ENCODE measurements at regions not wholly inside any gene's neighbourhood (a gene's known extent, or its start where the extent isn't known, plus 50 kb on each side); places are given as distances from the start of the nearest gene placed in this dataset.

- Histone ChIP-seq H3K27me3 (ENCODE audit: insufficient read depth, low read depth, severe bottlenecking) (no peaks in the 10 kb centered on the region), H3K4me3 (ENCODE audit: low read depth, low read length) (no peak overlapping the region), H3K36me3 (no peaks in the 10 kb centered on the region), H3K9me3 (ENCODE audit: severe bottlenecking) (no peaks in the 10 kb centered on the region), H3K27ac (no peak overlapping the region)
- no peak for TF ChIP-seq CTCF (IDR thresholded peaks at IDR 0.05; ENCODE audit: low read depth, low read length)
- no peak for DNase-seq
Measured at GRCh38 chr4:79266136-79266535, 59.7 kb downstream of the NAA11 start.

GRCh38 chr4:79259242-79259641 lies 66.6 kb downstream of the NAA11 start:
- DNase-seq = no peak
- TF ChIP-seq CTCF (IDR thresholded peaks at IDR 0.05; ENCODE audit: low read depth, low read length) = no peak
- H3K27me3 ChIP-seq (ENCODE audit: insufficient read depth, low read depth, severe bottlenecking) = no peaks in the 10 kb centered on the region
- H3K4me3 ChIP-seq (ENCODE audit: low read depth, low read length) = no peak overlapping the region
- no peaks in the 10 kb centered on the region for H3K36me3 ChIP-seq
- H3K27ac ChIP-seq = no peak overlapping the region
- H3K9me3 ChIP-seq (ENCODE audit: severe bottlenecking) = peaks cover 2% of the 10 kb centered on the region

- Histone ChIP-seq H3K9me3 (ENCODE audit: severe bottlenecking) (peaks cover 2% of the 10 kb centered on the region), H3K27me3 (ENCODE audit: insufficient read depth, low read depth, severe bottlenecking) (no peaks in the 10 kb centered on the region), H3K4me3 (ENCODE audit: low read depth, low read length) (no peak overlapping the region), H3K27ac (no peak overlapping the region), H3K36me3 (no peaks in the 10 kb centered on the region)
- no peak for TF ChIP-seq CTCF (IDR thresholded peaks at IDR 0.05; ENCODE audit: low read depth, low read length)
- DNase-seq = no peak
Measured at GRCh38 chr4:79258614-79259176, 67.2 kb downstream of the NAA11 start.

- Histone ChIP-seq H3K9me3 (ENCODE audit: severe bottlenecking) (peaks cover 2% of the 10 kb centered on the region), H3K36me3 (no peaks in the 10 kb centered on the region), H3K27ac (no peak overlapping the region), H3K4me3 (ENCODE audit: low read depth, low read length) (no peak overlapping the region), H3K27me3 (ENCODE audit: insufficient read depth, low read depth, severe bottlenecking) (no peaks in the 10 kb centered on the region)
- TF ChIP-seq CTCF (IDR thresholded peaks at IDR 0.05; ENCODE audit: low read depth, low read length) = no peak
- no peak for DNase-seq
Measured at GRCh38 chr4:79257953-79258613, 67.8 kb downstream of the NAA11 start.

GRCh38 chr4:79255793-79256192 lies 70.1 kb downstream of the NAA11 start:
- H3K9me3 ChIP-seq (ENCODE audit: severe bottlenecking) = peaks cover 2% of the 10 kb centered on the region
- no peak for TF ChIP-seq CTCF (IDR thresholded peaks at IDR 0.05; ENCODE audit: low read depth, low read length)
- H3K4me3 ChIP-seq (ENCODE audit: low read depth, low read length) = no peak overlapping the region
- H3K27me3 ChIP-seq (ENCODE audit: insufficient read depth, low read depth, severe bottlenecking) = no peaks in the 10 kb centered on the region
- DNase-seq = no peak
- no peak overlapping the region for H3K27ac ChIP-seq
- no peaks in the 10 kb centered on the region for H3K36me3 ChIP-seq

GRCh38 chr4:79253924-79254323 lies 71.9 kb downstream of the NAA11 start:
- H3K27me3 ChIP-seq (ENCODE audit: insufficient read depth, low read depth, severe bottlenecking) = no peaks in the 10 kb centered on the region
- no peak for TF ChIP-seq CTCF (IDR thresholded peaks at IDR 0.05; ENCODE audit: low read depth, low read length)

More at GRCh38 chr4:79253924-79254323, 71.9 kb downstream of the NAA11 start:
- Histone ChIP-seq H3K9me3 (ENCODE audit: severe bottlenecking) (no peaks in the 10 kb centered on the region), H3K4me3 (ENCODE audit: low read depth, low read length) (no peak overlapping the region), H3K27ac (no peak overlapping the region), H3K36me3 (no peaks in the 10 kb centered on the region)
- no peak for DNase-seq

All from WERI-Rb-1 (cell line).